ENCODE measurements at regions not wholly inside any gene's neighbourhood (a gene's known extent, or its start where the extent isn't known, plus 50 kb on each side); places are given as distances from the start of the nearest gene placed in this dataset.

DNA sequence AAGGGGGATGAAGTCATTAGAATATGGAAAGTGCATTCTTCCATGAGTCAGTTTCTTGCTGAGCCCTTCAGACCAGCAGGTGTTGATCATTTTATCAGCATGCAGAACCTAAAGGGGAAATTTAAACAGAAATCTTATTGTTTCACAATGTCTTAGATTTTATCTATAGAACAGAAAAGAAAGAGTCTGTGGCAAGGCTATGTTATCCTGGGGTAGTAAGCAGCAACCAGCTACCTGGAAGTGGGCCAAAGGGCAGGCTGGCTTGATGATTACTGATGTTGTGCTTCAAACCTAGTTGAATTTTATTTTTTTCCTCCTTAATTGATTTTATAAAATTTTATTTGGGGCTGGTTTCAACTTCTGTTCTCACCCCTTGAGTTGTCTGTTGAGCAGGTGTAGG, 101.5 kb downstream of the LRRC70 start:
- TF ChIP-seq SMC3 (IDR thresholded peaks at IDR 0.05; ENCODE audit: low read depth, low read length): no peak
- no peak for TF ChIP-seq CTCF (conservative IDR thresholded peaks at IDR 0.05; ENCODE audit: low read depth, low read length)
- TF ChIP-seq FOS (IDR thresholded peaks at IDR 0.05; ENCODE audit: low read depth, low read length): no peak
- TF ChIP-seq CEBPB (IDR thresholded peaks at IDR 0.05; ENCODE audit: low read depth, low read length): no peak
- TF ChIP-seq, protein P1, sequence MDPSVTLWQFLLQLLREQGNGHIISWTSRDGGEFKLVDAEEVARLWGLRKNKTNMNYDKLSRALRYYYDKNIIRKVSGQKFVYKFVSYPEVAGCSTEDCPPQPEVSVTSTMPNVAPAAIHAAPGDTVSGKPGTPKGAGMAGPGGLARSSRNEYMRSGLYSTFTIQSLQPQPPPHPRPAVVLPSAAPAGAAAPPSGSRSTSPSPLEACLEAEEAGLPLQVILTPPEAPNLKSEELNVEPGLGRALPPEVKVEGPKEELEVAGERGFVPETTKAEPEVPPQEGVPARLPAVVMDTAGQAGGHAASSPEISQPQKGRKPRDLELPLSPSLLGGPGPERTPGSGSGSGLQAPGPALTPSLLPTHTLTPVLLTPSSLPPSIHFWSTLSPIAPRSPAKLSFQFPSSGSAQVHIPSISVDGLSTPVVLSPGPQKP (IDR thresholded peaks at IDR 0.05; ENCODE audit: borderline replicate concordance, low read depth, low read length): no peak
- TF ChIP-seq, protein P2, sequence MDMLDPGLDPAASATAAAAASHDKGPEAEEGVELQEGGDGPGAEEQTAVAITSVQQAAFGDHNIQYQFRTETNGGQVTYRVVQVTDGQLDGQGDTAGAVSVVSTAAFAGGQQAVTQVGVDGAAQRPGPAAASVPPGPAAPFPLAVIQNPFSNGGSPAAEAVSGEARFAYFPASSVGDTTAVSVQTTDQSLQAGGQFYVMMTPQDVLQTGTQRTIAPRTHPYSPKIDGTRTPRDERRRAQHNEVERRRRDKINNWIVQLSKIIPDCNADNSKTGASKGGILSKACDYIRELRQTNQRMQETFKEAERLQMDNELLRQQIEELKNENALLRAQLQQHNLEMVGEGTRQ (IDR thresholded peaks at IDR 0.05; ENCODE audit: low read depth, low read length): no peak
- TF ChIP-seq CHD1 (IDR thresholded peaks at IDR 0.05; ENCODE audit: low read depth, low read length): no peak
- TF ChIP-seq MAFK (IDR thresholded peaks at IDR 0.05; ENCODE audit: low read depth, low read length): no peak
- TF ChIP-seq RFX5 (IDR thresholded peaks at IDR 0.05; ENCODE audit: low read depth, low read length): no peak
- TF ChIP-seq RCOR1 (IDR thresholded peaks at IDR 0.05; ENCODE audit: insufficient replicate concordance, low read length): no peak

Data from IMR-90 (cell line).